Transverse colon (tissue), 4 donors: ENCODE measurements at regions not wholly inside any gene's neighbourhood (a gene's known extent, or its start where the extent isn't known, plus 50 kb on each side); places are given as distances from the start of the nearest gene placed in this dataset.

Source experiments
- CTCF ChIP-seq, 5 experiments: fragments of 200-600 bp in 3 of 5; fragments of 450-650 bp in 2 of 5; sonication (generic) in 3 of 5; IDR thresholded peaks; 1 replicate in 2 of 5; 2 replicates in 3 of 5; pipeline ENCODE4 v1.5.1; 2016 to 2017; ENCODE audit warnings: antibody characterized with exemption in 5 of 5, inconsistent platforms in 3 of 5, mild to moderate bottlenecking in 2 of 5, moderate library complexity in 1 of 5
- EP300 ChIP-seq: sonication (generic); formaldehyde crosslinking; IDR thresholded peaks from one replicate; pipeline ENCODE4 v1.6.1; 2017; ENCODE audit warnings: antibody characterized with exemption, low read depth
- POLR2A ChIP-seq: fragments of 450-650 bp; IDR thresholded peaks from one replicate; pipeline ENCODE4 v1.6.1; 2016; ENCODE audit warnings: antibody characterized with exemption, mild to moderate bottlenecking, moderate library complexity
- POLR2AphosphoS5 ChIP-seq, 3 donors: sonication (generic); formaldehyde crosslinking; IDR thresholded peaks; one replicate each; pipeline ENCODE4 v1.6.1; 2016; ENCODE audit warnings: antibody characterized with exemption in 3 of 3

GRCh38 chr18:70920840-70921374, 632.1 kb downstream of the SOCS6 start:
- TF ChIP-seq CTCF (IDR thresholded peaks at IDR 0.05) = no peak
- TF ChIP-seq POLR2A = no peak
- TF ChIP-seq EP300 = no peak
- no peak for TF ChIP-seq POLR2AphosphoS5 (IDR thresholded peaks at IDR 0.05)
